ENCODE measurements at regions not wholly inside any gene's neighbourhood (a gene's known extent, or its start where the extent isn't known, plus 50 kb on each side); places are given as distances from the start of the nearest gene placed in this dataset.

GRCh38 chr12:17438141-17438540 lies 651.9 kb downstream of the RERGL start:
- Histone ChIP-seq H3K9me3 (no peaks in the 10 kb centered on the region), H3K27ac (no peak overlapping the region), H3K27me3 (no peaks in the 10 kb centered on the region), H3K4me3 (no peak overlapping the region), H3K4me1 (no peaks in the 10 kb centered on the region), H3K36me3 (no peaks in the 10 kb centered on the region)
- no peak for TF ChIP-seq CTCF (IDR thresholded peaks at IDR 0.05 in 4 of 5, conservative IDR thresholded peaks at IDR 0.05 in 1 of 5)
- no peak for TF ChIP-seq POLR2A (IDR thresholded peaks at IDR 0.05)
- no peak for DNase-seq
- in situ Hi-C loops (cut with MboI; ENCODE audit: low sequenced_read_pairs in 4 of 4) (no loop called here), intact Hi-C loops (cut with DNase I; ENCODE audit: low total_unique reads) (no loop called here)
- ATAC-seq: no peak

GRCh38 chr12:17416748-17417147 lies 673.2 kb downstream of the RERGL start:
- H3K36me3 ChIP-seq: no peaks in the 10 kb centered on the region
- intact Hi-C loops (cut with DNase I; ENCODE audit: low total_unique reads): no loop called here
- in situ Hi-C loops (cut with MboI; ENCODE audit: low sequenced_read_pairs in 4 of 4): no loop called here
- H3K9me3 ChIP-seq: no peaks in the 10 kb centered on the region
- H3K4me3 ChIP-seq: no peak overlapping the region
- TF ChIP-seq POLR2A (IDR thresholded peaks at IDR 0.05) (no peak), CTCF (IDR thresholded peaks at IDR 0.05 in 4 of 5, conservative IDR thresholded peaks at IDR 0.05 in 1 of 5) (no peak)
- H3K4me1 ChIP-seq: no peaks in the 10 kb centered on the region
- no peaks in the 10 kb centered on the region for H3K27me3 ChIP-seq
- no peak for ATAC-seq
- no peak overlapping the region for H3K27ac ChIP-seq
- DNase-seq: no peak

- Histone ChIP-seq H3K4me1 (no peaks in the 10 kb centered on the region), H3K4me3 (no peak overlapping the region), H3K27me3 (no peaks in the 10 kb centered on the region), H3K27ac (no peak overlapping the region), H3K36me3 (no peaks in the 10 kb centered on the region), H3K9me3 (no peaks in the 10 kb centered on the region)
- TF ChIP-seq POLR2A (IDR thresholded peaks at IDR 0.05) (no peak), CTCF (IDR thresholded peaks at IDR 0.05 in 4 of 5, conservative IDR thresholded peaks at IDR 0.05 in 1 of 5) (no peak)
- ATAC-seq (no peak), DNase-seq (no peak)
- in situ Hi-C loops (cut with MboI; ENCODE audit: low sequenced_read_pairs in 4 of 4): no loop called here
- intact Hi-C loops (cut with DNase I; ENCODE audit: low total_unique reads): no loop called here
Measured at GRCh38 chr12:17414596-17414995, 675.4 kb downstream of the RERGL start.

- in situ Hi-C loops (cut with MboI; ENCODE audit: low sequenced_read_pairs in 4 of 4): no loop called here
- intact Hi-C loops (cut with DNase I; ENCODE audit: low total_unique reads): no loop called here
- Histone ChIP-seq H3K9me3 (no peaks in the 10 kb centered on the region), H3K4me3 (no peak overlapping the region), H3K27me3 (no peaks in the 10 kb centered on the region), H3K36me3 (no peaks in the 10 kb centered on the region), H3K27ac (no peak overlapping the region), H3K4me1 (no peaks in the 10 kb centered on the region)
- DNase-seq: no peak
- no peak for ATAC-seq
- no peak for TF ChIP-seq POLR2A (IDR thresholded peaks at IDR 0.05)
- no peak for TF ChIP-seq CTCF (IDR thresholded peaks at IDR 0.05 in 4 of 5, conservative IDR thresholded peaks at IDR 0.05 in 1 of 5)
Measured at GRCh38 chr12:17411662-17412061, 678.3 kb downstream of the RERGL start.

GRCh38 chr12:17388679-17389078 lies 701.3 kb downstream of the RERGL start:
- DNase-seq (no peak), ATAC-seq (no peak)
- H3K9me3 ChIP-seq: no peaks in the 10 kb centered on the region
- H3K4me1 ChIP-seq: no peaks in the 10 kb centered on the region
- H3K27ac ChIP-seq: no peak overlapping the region
- H3K27me3 ChIP-seq: no peaks in the 10 kb centered on the region
- in situ Hi-C loops (cut with MboI; ENCODE audit: low sequenced_read_pairs in 4 of 4): no loop called here
- TF ChIP-seq CTCF (IDR thresholded peaks at IDR 0.05 in 4 of 5, conservative IDR thresholded peaks at IDR 0.05 in 1 of 5) (no peak), POLR2A (IDR thresholded peaks at IDR 0.05) (no peak)
- no peaks in the 10 kb centered on the region for H3K36me3 ChIP-seq
- intact Hi-C loops (cut with DNase I; ENCODE audit: low total_unique reads): no loop called here
- H3K4me3 ChIP-seq: no peak overlapping the region
